Endodermal cell (in vitro differentiated cells): ENCODE measurements at regions not wholly inside any gene's neighbourhood (a gene's known extent, or its start where the extent isn't known, plus 50 kb on each side); places are given as distances from the start of the nearest gene placed in this dataset.
A peak's percentile ranks its signal among the peaks of the same experiment; 100 is the strongest.

ENCODE experiments used
- DNase-seq: peaks from one replicate; pipeline ENCODE4 v3.0.0-alpha.2; 2017
- H3K27ac ChIP-seq: 2 replicates; pipeline ENCODE4 v1.5.1; 2013; ENCODE audit warnings: mild to moderate bottlenecking, low read depth, low read length, moderate library complexity
- H3K27me3 ChIP-seq: 2 replicates; pipeline ENCODE4 v1.6.1; 2013; ENCODE audit warnings: mild to moderate bottlenecking, low read length, moderate library complexity; ENCODE audit not compliant: insufficient read depth, control insufficient read depth, poor library complexity, severe bottlenecking
- H3K36me3 ChIP-seq: 2 replicates; pipeline ENCODE4 v1.7.0; 2013; ENCODE audit warnings: mild to moderate bottlenecking, low read length, moderate library complexity; ENCODE audit not compliant: control insufficient read depth, insufficient read depth
- H3K4me1 ChIP-seq: one replicate; pipeline ENCODE4 v1.7.0; 2013; ENCODE audit warnings: low read length; ENCODE audit not compliant: control insufficient read depth, insufficient read depth
- H3K4me3 ChIP-seq: 2 replicates; pipeline ENCODE4 v1.5.1; 2013; ENCODE audit warnings: mild to moderate bottlenecking, low read length, moderate library complexity
- H3K9ac ChIP-seq: 2 replicates; pipeline ENCODE4 v1.6.1; 2013; ENCODE audit warnings: mild to moderate bottlenecking, low read length, moderate library complexity; ENCODE audit not compliant: poor library complexity, severe bottlenecking; ENCODE audit errors: extremely low read depth
- H3K9me3 ChIP-seq: 2 replicates; pipeline ENCODE4 v1.6.1; 2013; ENCODE audit warnings: mild to moderate bottlenecking, low read length, moderate library complexity; ENCODE audit not compliant: control insufficient read depth
- H3K27ac Mint-ChIP-seq: 2 replicates; pipeline ENCODE4 v1.8.0; 2020; ENCODE audit warnings: mixed read lengths
- H3K27me3 Mint-ChIP-seq: 2 replicates; pipeline ENCODE4 v1.8.0; 2021; ENCODE audit warnings: mild to moderate bottlenecking, mixed read lengths; ENCODE audit not compliant: insufficient read depth
- H3K36me3 Mint-ChIP-seq: 2 replicates; pipeline ENCODE4 v1.8.0; 2020; ENCODE audit warnings: low read depth, mixed read lengths
- H3K4me1 Mint-ChIP-seq: 2 replicates; pipeline ENCODE4 v1.8.0; 2020; ENCODE audit warnings: mixed read lengths
- H3K4me3 Mint-ChIP-seq: 2 replicates; pipeline ENCODE4 v1.8.0; 2020; ENCODE audit warnings: mild to moderate bottlenecking, moderate library complexity, mixed read lengths
- H3K9me3 Mint-ChIP-seq: 2 replicates; pipeline ENCODE4 v1.8.0; 2020; ENCODE audit warnings: mild to moderate bottlenecking, mixed read lengths
- CTCF ChIP-seq: fragments of 200-600 bp; sonication (generic); conservative IDR thresholded peaks from 2 replicates; pipeline ENCODE4 v1.5.0; 2021; ENCODE audit warnings: antibody characterized with exemption, mild to moderate bottlenecking
- WGBS, 2 experiments: methylation state at CpG; one replicate each; pipeline versions ENCODE4 v1.1.5 to v1.1.7; 2013; ENCODE audit warnings: missing lambda C conversion rate in 2 of 2, mixed read lengths in 1 of 2; ENCODE audit not compliant: insufficient coverage in 1 of 2, insufficient read length in 1 of 2; 5-methylcytosine and 5-hydroxymethylcytosine counted together

- Histone ChIP-seq H3K9ac (no peak overlapping the region), H3K9me3 (no peaks in the 10 kb centered on the region), H3K27ac (peak overlapping the region; percentile 16), H3K4me3 (no peak overlapping the region), H3K4me1 (no peaks in the 10 kb centered on the region), H3K36me3 (no peaks in the 10 kb centered on the region), H3K27me3 (no peaks in the 10 kb centered on the region)
- no peak overlapping the region for H3K27ac Mint-ChIP-seq
- TF ChIP-seq CTCF, result no peak
- H3K4me3 Mint-ChIP-seq, result no peak overlapping the region
- H3K9me3 Mint-ChIP-seq, result no peaks in the 10 kb centered on the region
- no peak for DNase-seq
- WGBS, 2 experiments, result 82 to 100% methylated on average over 1 to 7 of the region's 7 CpGs
- peaks cover 2% of the 10 kb centered on the region for H3K4me1 Mint-ChIP-seq
- H3K27me3 Mint-ChIP-seq, result peaks cover 5% of the 10 kb centered on the region
- no peaks in the 10 kb centered on the region for H3K36me3 Mint-ChIP-seq
Measured at GRCh38 chr7:25391961-25392587, 163.8 kb upstream of the NPVF start.

- peak; percentile 68 for DNase-seq
- Mint-ChIP-seq H3K4me1 (peaks cover 2% of the 10 kb centered on the region), H3K36me3 (no peaks in the 10 kb centered on the region), H3K9me3 (no peaks in the 10 kb centered on the region), H3K27ac (no peak overlapping the region), H3K27me3 (peaks cover 5% of the 10 kb centered on the region), H3K4me3 (no peak overlapping the region)
- peak overlapping the region; percentile 16 for H3K27ac ChIP-seq
- 85 to 92% methylated on average over 5 to 10 of the region's 10 CpGs for WGBS, 2 experiments
- no peaks in the 10 kb centered on the region for H3K36me3 ChIP-seq
- TF ChIP-seq CTCF, result peak; percentile 58
- no peaks in the 10 kb centered on the region for H3K4me1 ChIP-seq
- no peaks in the 10 kb centered on the region for H3K9me3 ChIP-seq
- no peak overlapping the region for H3K9ac ChIP-seq
- H3K4me3 ChIP-seq, result no peak overlapping the region
- no peaks in the 10 kb centered on the region for H3K27me3 ChIP-seq
Measured at GRCh38 chr7:25392588-25393338, 164.5 kb upstream of the NPVF start.

DNA sequence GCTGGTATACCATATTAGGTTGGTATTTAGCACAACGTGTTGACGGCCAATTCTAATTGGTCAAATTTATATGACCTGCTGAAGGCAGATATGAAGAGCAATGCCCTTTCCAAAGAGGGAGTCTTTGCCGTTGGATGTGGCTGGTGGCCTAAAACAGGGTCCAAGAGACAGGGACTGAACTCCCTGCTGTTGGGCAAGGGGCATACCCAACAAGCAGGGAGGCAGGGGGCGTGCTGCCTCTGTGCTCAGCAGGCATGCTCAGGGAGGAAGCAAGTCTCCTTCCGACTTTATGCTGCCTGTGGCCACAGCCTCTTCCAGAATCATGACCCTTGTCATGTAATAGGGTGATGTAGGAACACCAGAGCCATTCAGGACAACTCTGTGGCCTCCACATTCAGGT is 167.7 kb upstream of the NPVF start:
- H3K4me1 Mint-ChIP-seq, result no peaks in the 10 kb centered on the region

More for the DNA sequence above, 167.7 kb upstream of the NPVF start:
- Histone ChIP-seq H3K36me3 (no peaks in the 10 kb centered on the region), H3K9me3 (no peaks in the 10 kb centered on the region), H3K4me1 (no peaks in the 10 kb centered on the region), H3K27ac (no peak overlapping the region), H3K4me3 (no peak overlapping the region), H3K9ac (no peak overlapping the region), H3K27me3 (no peaks in the 10 kb centered on the region)
- Mint-ChIP-seq H3K9me3 (no peaks in the 10 kb centered on the region), H3K36me3 (no peaks in the 10 kb centered on the region), H3K27me3 (no peaks in the 10 kb centered on the region), H3K4me3 (no peak overlapping the region), H3K27ac (no peak overlapping the region)
- TF ChIP-seq CTCF, result peak; percentile 27
- 84% methylated on average over 5 of the region's 5 CpGs; no CpG with 5 or more reads in 1 of the 2 experiments for WGBS, 2 experiments
- DNase-seq, result no peak
